HG02852 (cell line): ENCODE measurements at regions not wholly inside any gene's neighbourhood (a gene's known extent, or its start where the extent isn't known, plus 50 kb on each side); places are given as distances from the start of the nearest gene placed in this dataset.

Source experiments
- ATAC-seq: cut with Tn5 transposase; IDR thresholded peaks from one replicate; pipeline ENCODE4 v1.9.1; 2021; ENCODE audit warnings: mild to moderate bottlenecking, moderate library complexity; ENCODE audit not compliant: unreplicated experiment

DNA sequence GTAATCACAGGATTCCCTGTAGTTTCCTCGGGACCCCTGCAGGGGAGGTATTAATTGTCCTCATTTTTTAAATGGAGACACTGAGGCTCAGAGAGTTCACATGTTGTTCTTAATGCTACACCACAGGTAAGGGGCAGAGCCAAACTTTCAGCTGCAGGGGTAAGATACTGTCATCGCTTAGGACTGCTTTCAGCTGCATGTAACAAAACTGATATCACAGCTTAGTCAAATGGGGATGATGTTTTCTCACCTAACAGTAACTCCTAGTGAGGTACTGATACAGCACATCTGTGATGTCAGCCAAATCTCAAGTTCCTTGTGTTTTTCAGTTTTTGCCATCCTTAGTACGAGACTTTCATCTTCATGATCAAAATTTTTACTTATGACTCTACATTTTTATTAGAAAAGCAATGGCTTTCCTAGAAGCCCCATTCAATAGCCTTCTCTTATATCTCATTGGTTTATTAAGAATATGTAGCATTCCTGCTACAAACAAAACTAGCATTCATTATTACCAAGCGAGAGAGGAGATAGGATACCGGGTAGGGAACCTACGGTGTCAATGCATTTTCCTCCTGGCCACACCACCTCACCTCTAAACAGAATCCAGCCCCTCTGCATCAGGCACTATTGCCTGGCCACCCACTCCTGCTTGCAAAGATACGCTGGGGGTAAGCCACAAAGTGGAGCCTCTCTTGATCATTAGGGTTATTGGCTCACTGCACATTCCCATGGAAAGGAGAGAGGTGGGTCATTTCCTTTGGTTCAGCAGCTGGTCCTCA, 557.5 kb downstream of the CD83 start:
- no peak for ATAC-seq

DNA sequence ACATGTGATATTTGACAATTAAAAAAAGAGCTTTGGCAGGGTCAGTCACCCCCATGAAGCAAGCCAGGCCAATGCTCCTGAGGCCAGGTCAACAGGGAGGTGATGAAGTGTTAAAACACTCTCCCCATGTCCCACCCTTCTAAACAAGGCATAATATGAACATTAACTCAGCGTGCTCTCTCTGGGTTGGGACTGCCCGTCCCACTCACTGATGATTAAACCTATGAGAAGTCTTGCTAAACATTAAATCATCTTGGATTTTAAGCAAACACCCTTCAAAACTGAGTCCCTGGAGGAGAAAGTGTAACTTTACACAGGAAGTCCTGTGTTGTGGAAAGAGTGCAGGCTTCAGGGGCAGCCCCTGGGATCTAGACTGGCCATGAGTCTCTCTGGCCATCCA, 558.5 kb downstream of the CD83 start:
- no peak for ATAC-seq

DNA sequence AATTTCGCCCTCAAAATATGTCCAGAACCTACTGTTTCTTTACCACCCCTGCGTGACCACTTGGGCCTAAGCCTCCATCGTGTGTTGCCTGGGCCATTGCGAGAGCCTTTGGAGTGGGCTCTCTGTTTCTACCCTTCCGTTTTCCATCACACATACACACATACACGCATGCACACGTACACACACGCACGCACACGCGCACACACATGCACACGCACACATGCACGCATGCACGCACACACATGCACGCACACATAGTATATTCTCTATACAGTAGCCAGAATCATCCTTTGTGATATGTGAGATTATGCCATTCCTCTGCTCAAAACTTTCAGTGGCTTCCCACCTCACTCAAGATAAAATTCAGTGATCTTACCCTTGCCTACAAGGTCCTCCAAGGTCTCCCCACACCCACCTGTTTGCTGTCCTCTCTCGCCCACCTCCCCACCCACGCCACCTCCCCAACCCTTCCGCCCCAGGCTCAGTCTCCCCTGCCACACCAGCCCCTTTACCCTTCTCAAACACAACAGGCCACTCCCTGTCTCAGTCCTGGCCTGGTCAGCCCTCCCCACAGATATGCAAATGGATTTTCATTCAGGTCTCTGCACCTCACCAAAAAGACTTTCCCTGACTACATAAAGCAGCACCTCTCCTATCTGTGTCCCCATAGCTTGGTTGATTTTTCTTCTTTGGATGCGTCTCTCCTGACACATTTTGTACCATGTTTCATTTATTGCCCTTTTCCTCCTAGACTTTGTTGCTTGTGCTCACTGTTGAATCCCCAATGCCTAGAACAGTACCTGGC, 559.6 kb downstream of the CD83 start:
- ATAC-seq: no peak

DNA sequence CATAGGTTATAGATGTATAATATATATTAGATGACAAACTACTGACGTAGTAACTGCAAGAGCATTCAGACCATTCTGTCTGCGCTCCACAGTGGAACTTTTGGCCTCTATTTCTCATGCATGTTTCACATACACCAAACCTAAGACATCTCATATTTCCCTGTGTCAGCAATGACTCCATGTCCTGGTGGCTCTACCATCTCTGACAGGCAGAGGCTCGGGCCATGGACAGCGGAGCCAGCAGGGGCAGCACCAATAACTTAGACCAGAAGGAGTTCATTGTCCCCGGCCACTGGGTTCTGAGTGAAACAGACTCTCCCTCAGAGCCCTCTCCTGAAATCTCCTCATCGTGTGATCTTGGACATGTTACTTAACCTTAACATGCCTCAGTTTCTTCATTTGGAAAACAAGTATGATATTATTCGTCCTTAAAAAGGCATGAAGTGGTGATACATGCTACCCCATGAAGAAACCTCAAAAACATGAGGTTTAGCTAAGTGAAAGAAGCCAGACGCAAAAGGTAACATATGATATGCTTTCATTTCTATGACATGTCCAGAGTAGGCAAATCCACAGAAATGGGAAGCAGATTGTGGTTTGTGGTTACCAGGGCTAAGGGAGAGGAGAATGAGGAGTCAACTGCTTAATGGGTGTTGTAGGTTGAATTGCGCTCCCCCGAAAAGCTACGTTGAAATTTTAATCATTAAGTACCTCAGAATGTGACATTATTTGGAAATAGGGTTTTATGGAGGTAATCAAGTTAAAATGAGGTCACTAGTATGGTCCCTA, 564.0 kb upstream of the JARID2 start:
- no peak for ATAC-seq

DNA sequence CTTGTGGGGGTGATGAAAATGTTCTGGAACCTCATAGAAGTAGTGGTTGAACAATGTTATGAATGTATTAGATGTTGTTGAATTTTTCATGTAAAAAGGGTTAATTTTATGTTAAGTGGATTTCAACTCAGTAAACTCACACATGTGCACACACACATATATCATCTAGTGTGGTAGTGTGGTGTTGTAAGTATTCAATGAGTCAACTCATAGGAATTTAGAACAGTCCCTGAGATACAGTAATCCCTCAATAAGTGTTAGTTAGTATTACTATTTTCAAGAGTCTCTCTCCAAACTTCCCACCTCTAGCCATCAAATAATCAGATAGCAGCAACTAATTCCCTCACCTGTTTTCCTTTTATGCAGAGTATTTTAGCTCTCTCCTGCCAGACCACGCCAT, 563.1 kb upstream of the JARID2 start:
- ATAC-seq: no peak

DNA sequence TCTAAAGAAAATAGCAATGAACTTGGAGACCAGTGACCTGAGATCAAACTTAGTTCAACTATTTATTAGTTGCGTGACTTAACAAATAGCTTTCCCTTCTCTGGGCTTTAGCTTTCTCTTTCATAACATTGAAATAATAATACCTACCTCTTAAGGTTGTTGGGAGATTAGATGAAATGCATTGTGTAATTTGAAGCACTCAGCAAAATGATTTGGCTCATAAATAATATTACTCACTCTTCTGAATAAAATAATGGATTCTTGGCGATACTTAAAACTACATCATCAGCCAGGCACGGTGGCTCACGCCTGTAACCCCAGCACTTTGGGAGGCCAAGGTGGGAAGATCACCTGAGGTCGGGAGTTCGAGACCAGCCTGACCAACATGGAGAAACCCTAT, 556.2 kb upstream of the JARID2 start:
- no peak for ATAC-seq

DNA sequence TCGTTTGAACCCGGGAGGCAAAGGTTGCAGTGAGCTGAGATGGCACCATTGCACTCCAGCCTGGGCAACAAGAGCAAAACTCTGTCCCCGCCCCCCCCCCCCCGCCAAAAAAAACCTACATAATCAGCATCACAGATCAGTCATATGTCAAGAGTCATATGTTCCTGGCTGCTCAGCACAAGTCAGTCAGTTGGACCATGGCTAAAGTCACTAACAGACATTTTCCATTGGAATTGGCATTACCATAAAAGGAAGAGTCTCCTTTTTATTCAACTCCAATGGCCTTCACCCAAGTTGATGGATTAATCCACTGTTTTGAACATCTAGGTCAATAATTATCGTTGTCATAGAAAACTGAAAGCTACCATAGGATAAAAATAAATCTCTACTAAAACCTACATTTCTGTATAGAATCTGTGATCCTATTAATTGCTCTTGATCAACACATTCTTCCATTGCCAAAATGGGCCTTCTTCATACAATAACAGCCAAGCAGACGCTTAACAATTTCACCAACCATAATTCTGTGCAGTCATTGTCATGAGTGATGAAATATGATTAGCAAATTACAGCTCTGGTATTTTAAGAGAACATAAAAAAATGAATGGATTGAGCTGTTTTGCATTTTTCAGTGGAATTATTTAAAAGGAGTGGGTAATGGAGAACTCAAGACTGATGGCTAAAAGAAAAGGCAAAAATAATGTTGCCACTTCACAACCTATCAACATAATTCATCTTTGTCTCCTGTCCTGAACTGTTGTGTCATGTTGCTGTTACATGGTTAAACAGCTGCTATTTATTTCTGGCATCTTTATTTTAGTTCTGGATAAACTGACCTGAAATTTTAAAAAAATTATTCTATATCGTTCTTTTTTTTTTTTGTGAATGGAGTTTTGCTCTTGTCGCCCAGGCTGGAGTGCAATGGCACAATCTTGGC, 555.5 kb upstream of the JARID2 start:
- no peak for ATAC-seq

DNA sequence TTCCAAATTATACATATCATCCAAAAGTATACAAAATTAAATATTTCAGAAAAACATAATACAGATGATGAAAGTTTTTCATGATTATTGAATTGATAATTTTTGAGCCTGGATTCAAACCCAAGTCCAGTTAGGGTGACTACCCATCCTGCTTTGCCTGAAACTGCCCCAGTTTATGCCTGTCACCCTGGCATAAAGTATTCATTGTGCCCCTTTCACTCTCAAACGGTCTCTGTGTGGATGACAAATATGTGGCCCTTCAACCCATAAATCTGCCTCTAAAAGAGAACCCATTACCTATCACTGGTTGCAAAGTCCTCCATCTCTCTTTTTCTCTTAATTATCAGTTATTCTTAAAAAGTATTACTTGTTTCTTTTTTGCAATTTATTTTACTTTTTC, 553.7 kb upstream of the JARID2 start:
- no peak for ATAC-seq

DNA sequence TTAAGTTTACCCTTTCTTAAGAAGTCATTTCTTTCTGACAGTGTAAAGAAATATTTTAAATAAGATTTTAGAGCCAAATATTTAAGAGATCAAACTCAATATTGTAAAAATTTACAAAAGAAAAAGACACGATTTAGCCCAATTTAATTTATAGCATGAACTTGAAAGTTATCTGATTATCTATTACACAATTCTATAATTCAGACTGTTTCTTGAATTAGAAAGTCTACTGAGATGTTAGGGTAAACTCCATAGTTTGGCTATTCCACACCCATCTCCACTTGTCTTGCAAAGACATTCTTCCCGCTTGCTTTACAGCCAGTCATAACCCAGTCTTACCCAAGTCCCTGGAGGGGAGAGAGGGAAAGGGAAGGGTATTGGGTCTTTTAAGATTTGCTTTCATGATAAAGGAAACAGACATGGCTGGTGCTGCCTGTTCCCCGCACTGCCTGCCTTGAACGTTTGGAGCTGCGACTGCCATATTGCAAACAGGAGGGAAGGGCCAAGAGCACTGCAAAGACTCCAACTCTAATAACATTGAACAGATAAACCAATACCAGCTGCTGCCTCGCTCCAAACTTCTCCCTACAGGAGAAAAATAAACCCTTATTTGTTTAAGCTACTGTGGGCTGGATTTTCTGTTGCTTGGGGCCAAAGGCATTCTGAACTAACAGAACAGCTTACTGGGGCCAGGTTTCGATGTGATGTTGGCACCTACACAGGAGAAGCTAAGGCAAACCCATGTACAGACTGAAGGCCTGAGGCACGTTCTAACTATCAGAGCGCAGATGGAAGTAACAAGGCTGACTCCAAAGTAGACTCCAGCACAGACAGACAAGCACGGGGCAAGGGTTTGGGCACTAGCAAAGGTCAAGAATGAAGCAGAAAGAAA, 552.3 kb upstream of the JARID2 start:
- no peak for ATAC-seq

DNA sequence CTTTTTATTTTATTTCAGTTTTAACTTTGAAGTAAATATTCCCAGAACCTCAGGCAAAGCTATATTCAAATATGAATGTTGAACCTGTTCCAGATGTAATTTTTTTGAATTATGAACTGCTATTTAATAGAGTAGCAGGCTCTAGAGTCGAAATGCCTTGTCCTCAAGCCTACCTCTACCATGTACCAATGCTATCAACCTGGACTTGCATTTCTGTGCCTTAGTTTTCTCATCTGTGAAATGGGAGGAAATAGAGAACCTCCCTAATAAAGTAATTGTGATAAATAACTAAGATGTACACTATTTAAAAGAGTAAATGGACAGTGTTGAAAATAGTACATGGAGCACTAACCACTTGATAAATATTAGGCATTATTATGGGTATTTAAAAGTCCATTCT, 551.6 kb upstream of the JARID2 start:
- no peak for ATAC-seq

DNA sequence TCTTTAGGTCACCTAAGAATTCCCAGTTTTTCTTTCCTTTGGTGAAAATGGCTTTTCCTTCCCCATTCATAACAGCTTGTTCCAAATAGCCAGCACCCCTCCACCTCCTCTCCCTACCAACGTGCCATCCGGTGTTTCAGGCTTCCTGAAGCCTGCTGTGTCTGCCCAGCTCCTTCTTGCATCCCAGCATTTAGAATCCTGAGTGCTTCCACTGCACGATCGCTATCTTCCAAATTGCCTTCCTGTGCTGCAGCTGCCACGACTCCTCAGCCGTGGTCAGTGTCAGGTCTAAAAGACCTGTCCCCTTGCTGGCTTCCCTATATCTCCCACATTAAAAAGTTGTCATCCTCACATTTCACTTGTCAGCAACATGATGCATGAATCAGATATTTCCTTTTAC, 550.3 kb upstream of the JARID2 start:
- ATAC-seq: no peak

DNA sequence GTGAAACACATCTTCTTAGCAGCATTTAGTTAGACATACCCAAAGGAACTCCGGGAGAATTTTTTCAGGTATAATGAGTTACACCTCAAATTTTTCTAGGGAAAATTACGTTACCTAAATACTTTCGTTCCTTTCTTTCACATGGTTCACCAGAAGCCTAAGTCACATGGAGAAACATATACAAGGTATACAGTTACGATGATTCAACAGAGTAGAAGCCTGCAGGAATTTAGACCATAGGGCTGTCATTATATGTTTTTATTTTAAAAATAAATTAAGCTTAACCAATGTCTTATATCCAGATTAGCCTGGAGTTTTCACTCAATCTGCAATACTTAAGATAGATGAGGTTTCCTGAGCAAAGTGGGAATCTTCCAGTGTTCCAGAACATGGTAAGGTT, 549.5 kb upstream of the JARID2 start:
- ATAC-seq: no peak

DNA sequence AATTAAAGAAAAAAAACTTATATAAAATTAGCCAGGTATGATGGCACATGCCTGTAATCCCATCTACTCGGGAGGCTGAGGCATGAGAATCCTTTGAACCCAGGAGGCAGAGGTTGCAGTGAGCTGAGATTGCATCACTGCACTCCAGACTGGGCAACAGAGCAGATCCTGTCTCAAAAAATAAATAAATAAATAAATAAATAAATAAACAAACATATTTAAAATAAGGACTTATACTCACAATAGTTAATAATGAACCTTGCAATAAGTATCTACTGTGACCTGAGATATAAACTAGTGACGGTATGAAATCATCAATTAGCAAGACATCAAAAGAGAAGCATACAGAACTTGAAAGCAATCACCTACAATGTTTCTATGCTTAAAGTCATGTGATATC, 548.4 kb upstream of the JARID2 start:
- no peak for ATAC-seq

DNA sequence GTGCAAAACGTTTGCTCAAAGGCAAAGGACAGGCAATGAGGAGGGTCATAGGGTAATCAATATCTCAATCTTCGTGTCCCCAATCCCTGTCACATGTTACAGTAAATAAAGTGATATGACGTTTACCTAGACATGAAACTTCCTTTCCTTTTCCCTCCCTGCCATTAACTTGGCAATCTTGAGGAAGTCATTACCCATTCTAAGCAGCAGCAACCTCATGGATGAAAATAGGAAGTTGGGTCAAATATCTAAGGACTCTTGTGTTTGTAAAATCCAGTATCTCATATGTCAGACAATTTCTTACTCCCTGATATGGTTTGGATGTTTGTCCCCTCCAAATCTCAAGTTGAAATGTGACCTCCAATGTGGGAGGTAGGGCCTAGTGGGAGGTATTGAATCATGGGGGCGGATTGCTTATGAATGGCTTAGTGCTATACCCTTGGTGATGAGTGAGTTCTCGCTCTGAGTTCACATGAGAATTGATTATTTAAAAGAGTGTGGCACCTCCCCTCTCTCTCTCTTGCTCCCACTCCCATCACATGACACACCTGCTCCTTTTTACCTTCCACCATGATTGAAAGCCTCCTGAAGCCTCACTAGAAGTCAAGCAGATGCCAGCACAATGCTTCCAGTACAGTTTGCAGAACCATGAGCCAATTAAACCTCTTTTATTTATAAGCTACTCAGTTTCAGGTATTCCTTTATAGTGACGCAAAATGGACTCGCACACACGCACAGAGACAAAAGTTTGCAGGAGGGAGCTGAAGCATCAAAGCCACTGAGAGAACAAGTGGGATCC, 545.9 kb upstream of the JARID2 start:
- ATAC-seq: no peak

DNA sequence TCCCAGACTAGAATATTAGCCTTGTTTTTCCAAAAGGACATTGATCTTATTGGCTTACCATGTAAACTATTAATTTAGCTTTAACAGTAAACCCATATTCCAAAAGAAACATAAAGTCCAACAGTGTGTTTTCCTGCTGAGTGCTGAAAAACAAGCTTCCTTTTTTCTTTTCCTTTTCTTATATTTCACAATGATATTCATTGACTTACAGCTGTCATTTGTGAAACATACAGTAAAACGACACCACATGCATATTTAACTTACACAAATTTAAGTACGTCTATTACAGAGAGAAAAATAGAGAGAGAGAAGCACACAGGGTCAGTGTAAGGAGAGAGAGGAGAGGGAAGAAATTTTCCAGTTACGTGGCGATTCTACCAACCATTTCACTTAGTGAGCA, 543.9 kb upstream of the JARID2 start:
- ATAC-seq: no peak

DNA sequence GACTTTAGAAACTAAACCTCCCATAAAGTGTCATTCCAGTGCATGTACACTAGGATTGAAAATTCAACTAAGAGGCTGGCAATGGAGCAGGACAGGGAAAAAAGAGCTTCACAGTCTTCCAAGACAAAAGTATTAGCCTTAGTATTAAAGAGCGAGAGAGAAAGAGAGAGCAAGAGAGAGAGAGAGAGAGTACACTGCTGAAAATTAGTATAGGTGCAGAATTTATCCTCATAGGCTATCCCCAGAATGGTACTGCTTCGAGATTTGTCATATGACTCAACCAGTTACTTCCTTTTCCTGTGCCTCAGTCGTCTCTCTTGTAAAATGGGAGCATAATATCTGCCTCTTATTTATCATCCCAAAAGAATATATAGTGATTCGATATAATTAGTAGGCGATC, 543.2 kb upstream of the JARID2 start:
- no peak for ATAC-seq

DNA sequence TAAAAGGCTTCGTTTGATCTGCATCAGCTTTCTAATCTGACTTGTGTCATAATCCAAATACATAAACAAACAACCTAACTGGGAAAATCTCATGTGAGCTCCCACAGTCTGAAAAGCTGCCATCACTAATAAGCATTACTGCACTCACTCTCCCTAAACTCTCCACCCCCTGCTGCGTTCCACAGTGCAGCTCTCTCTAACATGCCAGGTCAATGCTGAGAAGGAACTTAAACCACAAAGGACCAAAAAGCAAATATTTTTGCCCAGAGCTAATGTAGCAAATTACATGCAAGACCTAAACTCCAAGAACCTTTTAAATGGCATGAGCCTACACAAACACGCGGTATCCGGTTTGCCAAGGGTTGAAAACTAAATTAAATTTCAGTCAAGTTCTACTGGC, 542.3 kb upstream of the JARID2 start:
- no peak for ATAC-seq

DNA sequence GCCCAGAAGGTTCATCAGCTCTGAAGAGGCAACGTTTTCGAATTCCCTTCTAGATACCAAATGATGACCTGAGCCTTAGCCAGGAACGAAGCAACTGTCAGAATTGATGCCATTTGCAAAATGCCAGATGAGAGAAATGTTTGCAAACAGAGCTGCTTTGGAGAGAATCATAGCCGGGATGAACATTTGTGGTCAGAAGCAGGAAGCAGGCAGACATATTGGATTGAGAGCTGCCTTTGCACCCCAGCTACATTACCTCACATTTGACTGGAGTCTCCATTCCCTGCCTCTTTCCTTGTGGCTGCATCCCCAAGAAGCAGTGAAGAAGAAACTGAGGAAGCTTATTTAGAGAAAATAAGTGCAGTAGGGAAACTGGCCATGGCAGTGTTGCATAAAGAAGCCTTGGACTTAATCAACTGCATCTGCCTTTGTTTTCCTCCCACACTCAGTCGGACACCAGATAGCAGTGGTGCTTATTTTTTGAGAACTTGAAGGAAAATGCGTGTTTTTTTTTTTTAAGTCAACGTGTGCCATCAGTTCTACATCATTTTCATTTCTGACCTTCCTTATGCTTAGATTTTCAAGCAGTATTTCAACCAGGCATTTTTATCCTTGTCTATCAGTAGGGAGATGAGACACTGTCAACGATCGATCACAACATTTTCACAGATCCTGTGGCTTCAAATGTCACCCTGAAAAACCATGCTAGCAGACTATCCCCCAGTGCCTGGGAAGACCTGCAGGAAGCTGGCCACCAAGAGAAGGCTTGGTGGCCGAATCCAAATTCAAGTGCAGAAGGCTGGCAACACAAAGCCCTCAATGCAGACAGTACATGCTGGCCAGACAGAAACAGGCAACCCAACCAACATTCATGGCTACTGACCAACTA, 541.2 kb upstream of the JARID2 start:
- ATAC-seq: no peak
